SK-N-SH treated with all-trans-retinoic acid at 6 μM for 48 hours (cell line): ENCODE measurements at regions not wholly inside any gene's neighbourhood (a gene's known extent, or its start where the extent isn't known, plus 50 kb on each side); places are given as distances from the start of the nearest gene placed in this dataset.

ENCODE experiments used
- OSR1 ChIP-seq: fragments of 250-450 bp; sonication (Bioruptor Pico); IDR thresholded peaks from 2 replicates; pipeline ENCODE4 v1.8.0; 2022; ENCODE audit warnings: moderate library complexity, mild to moderate bottlenecking, inconsistent platforms
- RARB ChIP-seq: fragments of 250-450 bp; sonication (Bioruptor Pico); IDR thresholded peaks from 2 replicates; pipeline ENCODE4 v1.8.0; 2021; ENCODE audit warnings: mild to moderate bottlenecking, moderate library complexity
- TF ChIP-seq, protein P1 (sequence below): fragments of 250-450 bp; sonication (Bioruptor Pico); IDR thresholded peaks from 2 replicates; pipeline ENCODE4 v1.5.1; 2021; ENCODE audit warnings: mild to moderate bottlenecking, moderate library complexity

DNA sequence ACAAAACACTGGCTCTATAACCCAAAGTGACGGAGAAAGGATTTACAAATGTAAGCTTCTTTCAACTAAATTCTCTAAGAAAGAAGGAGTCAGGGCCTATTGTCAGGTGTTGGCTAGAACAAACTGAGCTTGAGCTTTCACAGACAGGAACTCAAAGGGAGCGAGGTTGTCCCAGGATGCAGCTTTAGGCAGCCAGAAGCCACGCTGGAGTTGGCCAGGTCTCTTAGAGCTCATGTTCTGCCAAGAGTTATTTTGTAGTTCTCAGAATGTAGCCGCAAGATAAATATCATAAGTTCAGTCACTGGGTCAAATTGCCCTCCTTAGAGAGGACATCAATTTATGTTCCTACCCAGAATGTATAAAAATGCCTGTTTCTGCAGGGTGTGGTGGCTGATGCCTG is 54.1 kb upstream of the GREB1L start:
- TF ChIP-seq OSR1 (CRISPR knock-in tag) (no peak), RARB (CRISPR knock-in tag) (no peak)
- TF ChIP-seq, protein P1, sequence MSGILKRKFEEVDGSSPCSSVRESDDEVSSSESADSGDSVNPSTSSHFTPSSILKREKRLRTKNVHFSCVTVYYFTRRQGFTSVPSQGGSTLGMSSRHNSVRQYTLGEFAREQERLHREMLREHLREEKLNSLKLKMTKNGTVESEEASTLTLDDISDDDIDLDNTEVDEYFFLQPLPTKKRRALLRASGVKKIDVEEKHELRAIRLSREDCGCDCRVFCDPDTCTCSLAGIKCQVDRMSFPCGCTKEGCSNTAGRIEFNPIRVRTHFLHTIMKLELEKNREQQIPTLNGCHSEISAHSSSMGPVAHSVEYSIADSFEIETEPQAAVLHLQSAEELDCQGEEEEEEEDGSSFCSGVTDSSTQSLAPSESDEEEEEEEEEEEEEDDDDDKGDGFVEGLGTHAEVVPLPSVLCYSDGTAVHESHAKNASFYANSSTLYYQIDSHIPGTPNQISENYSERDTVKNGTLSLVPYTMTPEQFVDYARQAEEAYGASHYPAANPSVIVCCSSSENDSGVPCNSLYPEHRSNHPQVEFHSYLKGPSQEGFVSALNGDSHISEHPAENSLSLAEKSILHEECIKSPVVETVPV (CRISPR knock-in tag): no peak
